C1 segment of cervical spinal cord (tissue), 14 donors: ENCODE measurements at regions not wholly inside any gene's neighbourhood (a gene's known extent, or its start where the extent isn't known, plus 50 kb on each side); places are given as distances from the start of the nearest gene placed in this dataset.

Experiments
- DNase-seq, 14 donors: peaks; one replicate each; lab custom pipeline; 2025; lab: John Stamatoyannopoulos, UW

DNA sequence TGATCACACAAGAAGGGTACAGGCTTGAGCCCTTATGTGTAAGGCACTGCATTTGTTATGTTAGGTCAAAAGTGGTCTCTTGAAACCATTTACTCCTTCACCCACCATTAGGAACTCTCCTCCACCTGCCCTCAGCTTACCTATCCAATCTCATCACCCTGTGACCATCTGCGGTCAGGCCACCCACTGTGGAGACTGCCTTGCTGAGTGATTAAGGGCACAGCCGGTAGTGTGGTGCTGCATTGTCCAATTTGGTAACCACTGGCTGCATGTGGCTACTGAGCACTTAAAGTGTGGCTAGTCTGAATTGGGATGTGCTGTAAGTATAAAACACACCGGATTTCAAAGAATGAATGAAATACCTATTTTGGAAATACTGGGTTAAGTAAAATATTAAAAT, 177.1 kb upstream of the PARP11 start:
- DNase-seq = no peak

- DNase-seq = no peak
Observed at GRCh38 chr12:4049298-4050080, 176.3 kb upstream of the PARP11 start.

- DNase-seq = no peak
Observed at GRCh38 chr12:4047421-4047820, 174.2 kb upstream of the PARP11 start.

GRCh38 chr12:4046495-4046840, 173.3 kb upstream of the PARP11 start:
- DNase-seq = no peak

GRCh38 chr12:4045786-4046494, 172.7 kb upstream of the PARP11 start:
- DNase-seq = no peak

DNA sequence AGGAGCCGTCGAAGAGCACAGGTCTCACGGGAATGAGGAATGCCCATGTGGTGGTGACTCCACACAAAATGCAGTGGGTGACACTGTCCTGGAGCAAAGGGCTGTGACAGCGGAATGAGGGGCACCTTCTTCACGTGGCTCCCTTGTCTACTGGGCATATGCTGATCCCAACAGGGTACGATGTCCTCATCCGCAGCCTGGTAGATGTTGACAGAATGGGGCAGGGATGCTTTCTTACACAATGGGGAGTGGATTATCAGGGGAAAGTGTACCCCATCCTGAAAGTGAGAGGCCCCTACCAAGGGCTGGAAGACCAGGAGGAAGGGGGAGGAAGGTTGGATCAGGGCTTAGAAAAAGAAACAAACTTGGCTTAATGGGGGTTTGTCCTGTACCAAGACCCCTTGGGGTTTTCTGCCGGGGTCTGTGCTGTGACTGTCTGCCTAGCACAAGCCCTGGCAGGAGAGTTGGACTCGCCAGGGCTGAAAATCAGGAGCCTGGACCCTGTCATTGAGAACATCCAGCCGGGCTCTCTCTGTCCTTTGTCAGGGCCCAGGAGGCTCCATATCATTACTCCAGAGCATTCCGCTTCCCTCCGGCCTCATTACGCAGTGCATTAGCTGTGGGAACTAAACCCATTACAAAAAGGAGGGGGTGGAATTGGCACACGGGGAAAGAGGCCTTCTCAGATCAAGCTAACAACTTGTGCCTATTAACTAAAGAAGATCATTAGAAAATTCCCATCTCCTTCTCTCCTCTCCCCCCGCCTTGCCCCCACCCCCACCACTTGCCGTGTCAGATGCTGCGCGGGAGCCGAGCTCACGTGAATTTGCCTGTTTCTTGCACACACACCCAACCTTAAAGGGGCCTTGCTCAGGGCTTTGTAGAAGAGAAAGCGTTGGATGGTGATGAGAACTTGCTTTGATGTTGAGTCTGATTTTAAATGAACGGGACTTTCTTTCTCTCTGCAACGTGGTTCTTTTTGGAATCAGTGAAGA, 171.8 kb upstream of the PARP11 start:
- DNase-seq = no peak

DNA sequence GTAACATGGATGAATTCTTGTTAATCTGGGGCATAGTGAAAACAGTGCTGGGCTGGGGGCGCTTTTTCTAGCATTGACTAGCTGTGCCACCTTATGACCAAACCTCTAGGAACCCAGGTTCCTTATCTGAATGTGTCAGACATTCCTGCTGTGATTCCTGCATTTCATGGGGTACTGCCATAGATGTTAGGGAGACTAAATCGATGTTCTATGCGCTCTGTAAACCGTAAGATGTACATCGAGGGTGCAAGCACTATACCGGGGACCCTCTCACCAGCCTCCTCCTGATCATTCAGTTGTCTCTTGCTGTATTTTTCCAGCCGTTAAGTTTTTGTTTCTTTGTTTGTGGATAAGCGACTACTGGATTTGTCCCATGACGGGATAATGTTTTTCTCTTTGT, 170.9 kb upstream of the PARP11 start:
- no peak for DNase-seq

DNA sequence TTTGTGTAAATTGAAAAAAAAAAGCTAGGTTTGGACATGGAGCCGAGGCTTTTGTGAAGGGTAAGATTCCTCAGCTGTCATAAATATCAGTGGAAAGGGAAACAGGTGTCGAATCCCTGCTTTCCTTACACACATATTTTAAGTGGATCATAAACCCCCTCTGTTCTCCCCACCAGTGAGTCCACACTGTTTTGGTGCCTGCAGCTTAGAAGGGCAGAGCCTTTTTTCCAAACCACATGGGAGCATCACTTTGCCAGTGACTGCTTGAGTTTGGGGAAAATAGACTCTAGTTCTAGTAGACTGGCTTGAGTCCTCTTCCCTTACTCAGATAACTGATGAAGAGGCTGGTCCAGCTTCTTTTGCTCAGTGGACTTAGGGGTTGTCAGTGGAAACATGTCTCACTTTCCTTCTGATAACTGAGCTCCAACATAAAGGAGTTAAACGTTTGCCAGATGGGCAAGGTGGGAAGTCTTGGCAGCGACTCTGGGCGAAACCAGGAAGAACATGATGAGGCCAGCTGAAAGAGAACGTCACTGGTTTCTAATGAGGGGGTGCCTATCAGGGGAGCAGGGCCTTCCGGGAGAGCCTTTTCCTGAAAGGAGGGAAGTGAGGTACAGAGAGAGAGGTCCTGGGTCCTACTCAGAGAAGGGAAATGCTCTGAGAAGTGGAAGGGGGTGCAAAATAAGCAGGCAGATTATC, 168.1 kb upstream of the PARP11 start:
- no peak for DNase-seq

- DNase-seq = no peak
Observed at GRCh38 chr12:4039931-4040330, 166.7 kb upstream of the PARP11 start.

GRCh38 chr12:4037747-4038312, 164.6 kb upstream of the PARP11 start:
- DNase-seq = no peak

- DNase-seq = no peak
Observed at GRCh38 chr12:4036671-4037271, 163.6 kb upstream of the PARP11 start.

DNA sequence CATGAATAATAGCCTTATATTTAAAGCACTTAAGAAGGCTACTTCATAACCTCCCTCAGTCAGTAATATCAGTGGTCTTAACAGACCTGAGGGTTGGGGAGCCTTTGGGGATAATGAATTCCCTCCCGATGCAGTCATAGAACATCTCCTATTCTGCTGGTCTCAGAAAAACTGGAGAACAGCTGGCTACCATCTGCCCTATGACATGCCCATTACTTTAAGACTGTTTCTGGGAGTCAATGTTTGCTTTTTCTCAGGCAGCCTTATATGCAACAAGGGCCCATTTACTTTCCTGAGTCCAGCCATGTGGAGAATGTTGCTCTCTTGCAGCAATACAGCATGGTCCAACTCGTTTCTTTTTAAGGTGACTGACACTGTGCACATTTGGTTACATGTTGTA, 161.7 kb upstream of the PARP11 start:
- DNase-seq = no peak

DNA sequence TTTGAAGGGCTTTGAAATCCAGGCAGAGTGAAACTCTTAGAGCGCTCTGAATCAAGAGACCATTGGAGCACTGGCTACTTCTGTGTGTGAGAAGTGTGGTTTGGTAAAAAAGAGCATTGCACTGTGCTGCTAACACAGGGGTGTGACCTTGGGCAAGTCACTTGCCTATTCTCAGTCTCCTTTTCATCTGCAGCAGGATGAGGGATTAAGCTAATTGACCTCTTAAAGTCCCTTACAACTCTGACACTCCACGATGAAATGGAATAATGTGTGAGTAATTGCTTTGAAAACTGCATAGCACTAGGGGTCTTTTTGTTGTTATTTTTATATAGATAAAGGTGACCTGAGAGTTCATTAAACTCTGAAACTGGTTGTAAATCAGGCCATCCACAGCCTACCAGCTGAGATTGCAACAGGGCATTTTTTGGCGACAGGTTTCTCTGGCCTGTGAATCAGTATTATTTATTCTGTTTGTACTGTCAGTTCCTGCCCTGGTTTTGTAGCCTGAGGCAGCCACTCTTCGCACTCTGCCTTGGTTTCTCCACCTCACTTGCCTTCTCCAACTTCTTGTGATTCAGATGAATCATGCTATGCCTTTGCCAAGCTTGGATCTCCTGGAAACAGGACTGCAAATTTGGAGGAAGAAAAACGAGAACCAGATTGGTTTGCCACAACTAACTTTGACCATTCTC, 159.9 kb upstream of the PARP11 start:
- DNase-seq = peak in 1 of 14 donors; percentile 27

DNA sequence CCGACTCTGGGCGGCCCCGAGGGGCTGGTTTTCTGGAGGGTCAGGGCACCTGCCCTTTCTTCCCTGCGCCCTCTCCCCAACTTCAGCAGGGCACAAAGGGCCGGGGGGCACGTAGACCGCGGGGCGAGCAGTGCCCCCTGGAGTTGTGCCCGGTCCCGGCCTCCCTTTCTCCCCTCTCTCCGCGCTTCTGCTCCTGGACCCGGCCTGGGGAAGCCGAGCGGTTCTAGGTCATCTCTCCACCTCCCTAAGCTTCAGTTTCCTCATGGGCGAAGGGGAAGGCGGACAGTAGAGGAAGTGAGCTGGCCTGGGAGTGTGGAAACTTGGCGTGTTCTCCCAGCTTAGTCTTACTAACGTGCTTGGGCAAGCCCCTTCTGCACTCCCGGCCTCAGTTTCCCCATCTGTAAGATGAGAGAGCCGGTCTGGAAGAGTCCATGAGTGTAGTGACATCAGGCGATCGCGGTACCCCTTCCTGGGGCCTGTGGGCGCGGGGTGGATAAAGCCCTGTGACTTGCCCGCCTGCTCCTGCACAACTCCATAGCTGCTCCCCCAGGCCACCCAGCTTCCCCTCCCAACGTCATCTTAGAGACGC, 158.6 kb upstream of the PARP11 start:
- DNase-seq = peak in 2 of 14 donors; percentile 5 to 13

GRCh38 chr12:4030929-4031702, 157.9 kb upstream of the PARP11 start:
- peak in 10 of 14 donors; percentile 8 to 84 (median 52) for DNase-seq

GRCh38 chr12:4027412-4027811, 154.2 kb upstream of the PARP11 start:
- no peak for DNase-seq

- peak in 1 of 14 donors; percentile 29 for DNase-seq
Observed at GRCh38 chr12:4026517-4026916, 153.3 kb upstream of the PARP11 start.

- DNase-seq = no peak
Observed at GRCh38 chr12:4026020-4026358, 152.8 kb upstream of the PARP11 start.
